A172 (cell line): ENCODE measurements at regions not wholly inside any gene's neighbourhood (a gene's known extent, or its start where the extent isn't known, plus 50 kb on each side); places are given as distances from the start of the nearest gene placed in this dataset.
"Not testable (repeated sequence)": the region's sequence is repeated elsewhere in the genome, so short reads cannot be mapped to it uniquely, and the experiment has no call there.

Source experiments
- DNase-seq: peaks from one replicate; pipeline ENCODE4 v3.0.0-alpha.2; 2015; ENCODE audit warnings: low spot score

- no peak for DNase-seq
These were observed 135.4 kb downstream of the PPP1R3A start for GRCh38 chr7:113783403-113783802.

GRCh38 chr7:113775804-113776203 is 143.0 kb downstream of the PPP1R3A start:
- no peak for DNase-seq

- DNase-seq, result no peak
These were observed 143.4 kb downstream of the PPP1R3A start for GRCh38 chr7:113775401-113775800.

GRCh38 chr7:113774182-113774807 is 144.5 kb downstream of the PPP1R3A start:
- DNase-seq, result peak; percentile 59

DNA sequence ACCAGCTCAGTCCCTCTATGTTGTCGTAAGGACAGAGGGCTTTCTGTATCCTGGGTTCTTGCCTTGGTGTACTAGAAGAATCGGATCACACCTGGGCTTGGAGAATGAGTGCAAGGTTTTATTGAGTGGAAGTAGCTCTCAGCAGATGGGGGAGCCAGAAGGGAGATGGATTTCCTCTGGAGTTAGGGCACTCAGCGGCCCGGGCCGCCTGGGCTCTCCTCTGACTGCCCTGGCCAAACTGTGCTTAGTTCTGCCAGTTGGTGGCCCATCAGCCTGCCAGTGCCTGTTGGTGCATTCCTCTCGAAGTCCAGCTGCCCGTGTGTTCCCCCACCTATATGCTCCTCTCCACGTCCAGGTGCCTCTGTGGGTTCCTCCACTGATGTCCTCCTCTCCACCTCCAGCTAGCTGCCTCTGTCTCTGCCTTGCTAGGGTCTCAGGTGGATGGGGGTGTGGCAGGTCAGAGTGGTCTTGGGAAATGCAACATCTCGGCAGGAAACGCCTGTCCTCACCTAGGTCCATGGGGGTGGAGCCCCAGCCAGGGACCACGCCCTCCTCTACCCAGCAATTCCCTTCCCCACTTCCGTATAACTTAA is 148.6 kb downstream of the PPP1R3A start:
- DNase-seq, result no peak

- no peak for DNase-seq
These were observed 150.4 kb downstream of the PPP1R3A start for GRCh38 chr7:113768387-113768786.

DNA sequence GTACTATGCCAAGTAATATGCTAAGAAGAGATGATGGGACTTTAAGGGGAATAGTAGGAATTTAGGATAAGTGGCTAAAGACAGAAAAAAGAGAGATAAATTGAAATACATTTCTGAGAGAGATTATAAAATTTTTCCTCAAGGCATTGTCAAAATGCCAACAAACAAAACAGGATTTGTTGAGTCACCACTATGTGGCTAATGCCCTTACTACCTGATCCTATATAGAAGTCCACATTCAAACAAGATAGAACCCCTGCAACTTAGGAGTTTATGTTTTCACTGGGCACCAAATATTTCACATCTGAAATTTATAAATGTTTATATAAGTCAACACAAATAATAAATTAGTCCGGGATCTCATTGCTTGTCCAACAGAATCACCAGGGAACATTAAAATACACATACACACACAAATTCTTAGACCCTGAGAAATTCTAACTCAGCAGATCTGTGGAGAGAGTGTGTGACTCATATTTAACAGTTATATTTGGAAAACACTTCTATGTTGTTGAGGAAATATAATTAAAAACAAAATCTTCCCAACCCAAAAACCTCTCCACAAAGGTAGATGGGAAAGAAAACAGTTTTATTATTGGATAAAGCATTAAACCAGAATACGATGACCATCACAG is 154.3 kb downstream of the PPP1R3A start:
- DNase-seq, result peak; percentile 25

DNA sequence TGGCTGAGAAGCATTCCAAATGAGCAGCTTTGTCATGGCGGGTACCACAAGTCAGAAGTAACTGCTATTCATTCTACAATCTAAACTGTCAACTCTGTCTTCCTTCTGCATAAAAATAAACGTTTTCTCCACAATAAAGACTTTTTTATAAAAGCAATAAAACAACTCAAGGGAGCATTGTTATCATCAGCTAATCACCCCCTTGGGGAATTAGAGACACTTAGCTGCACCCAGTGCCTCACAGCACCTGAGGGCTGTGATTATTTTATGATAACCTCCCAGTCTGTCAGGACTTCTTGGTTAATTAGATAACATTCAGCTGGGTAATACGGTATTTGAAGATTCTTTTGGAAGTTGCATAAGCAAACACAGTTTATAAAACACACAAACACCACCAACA is 155.6 kb downstream of the PPP1R3A start:
- no peak for DNase-seq

- DNase-seq, result no peak
These were observed 162.6 kb downstream of the PPP1R3A start for GRCh38 chr7:113756250-113756649.

DNA sequence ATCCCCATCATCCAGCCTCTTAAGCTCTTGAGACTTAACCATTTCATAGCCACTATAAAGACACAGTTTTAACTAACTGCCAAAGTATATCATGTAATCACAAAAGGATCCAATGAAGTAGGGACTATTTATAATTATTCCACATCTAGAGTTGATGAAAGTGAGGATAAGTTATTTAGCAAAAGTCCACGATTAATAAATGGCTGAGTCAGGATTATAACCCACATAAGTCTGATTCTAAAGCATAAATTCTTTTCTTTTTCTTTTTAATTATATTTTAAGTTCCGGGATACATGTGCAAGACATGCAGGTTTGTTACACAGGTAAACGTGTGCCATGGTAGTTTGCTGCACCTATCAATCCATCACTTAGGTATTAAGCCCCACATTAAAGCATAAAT is 166.1 kb downstream of the PPP1R3A start:
- no peak for DNase-seq

DNA sequence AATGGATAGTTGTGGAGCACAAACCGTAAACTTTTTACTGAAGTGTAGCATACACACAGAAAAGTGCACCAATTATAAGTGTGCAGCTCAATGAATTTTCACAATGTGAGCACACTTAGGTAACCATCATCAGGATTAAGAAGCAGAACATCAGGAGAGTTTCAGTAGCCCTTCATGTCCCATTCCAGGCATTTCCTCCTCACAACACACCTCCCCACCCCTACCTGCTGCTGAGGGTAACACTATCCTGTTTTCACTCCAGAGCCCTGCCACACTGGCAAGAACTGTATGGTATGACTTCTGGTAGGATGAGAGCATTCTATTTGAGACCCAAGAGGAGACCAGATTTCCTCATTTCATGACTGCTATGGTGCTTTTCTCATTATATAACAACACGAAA is 166.5 kb downstream of the PPP1R3A start:
- no peak for DNase-seq

DNA sequence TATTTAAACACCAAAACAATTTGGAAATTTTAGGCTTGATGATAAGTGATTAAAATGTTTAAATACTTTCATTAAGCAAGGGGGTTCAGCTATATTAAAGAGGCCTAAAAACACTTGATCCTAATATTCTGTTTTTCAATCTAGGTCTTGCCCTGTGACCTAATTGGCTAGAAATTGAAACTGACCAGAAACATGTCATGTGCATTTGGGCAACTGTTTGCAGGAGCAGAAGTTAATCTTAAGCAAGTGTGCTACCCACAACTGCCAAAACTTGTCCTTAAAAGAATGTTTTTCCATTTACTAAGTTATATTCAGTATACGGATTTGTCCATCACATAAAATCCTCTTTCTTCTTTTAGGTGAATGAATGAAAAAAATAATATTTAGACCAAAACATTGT is 167.3 kb downstream of the PPP1R3A start:
- no peak for DNase-seq

DNA sequence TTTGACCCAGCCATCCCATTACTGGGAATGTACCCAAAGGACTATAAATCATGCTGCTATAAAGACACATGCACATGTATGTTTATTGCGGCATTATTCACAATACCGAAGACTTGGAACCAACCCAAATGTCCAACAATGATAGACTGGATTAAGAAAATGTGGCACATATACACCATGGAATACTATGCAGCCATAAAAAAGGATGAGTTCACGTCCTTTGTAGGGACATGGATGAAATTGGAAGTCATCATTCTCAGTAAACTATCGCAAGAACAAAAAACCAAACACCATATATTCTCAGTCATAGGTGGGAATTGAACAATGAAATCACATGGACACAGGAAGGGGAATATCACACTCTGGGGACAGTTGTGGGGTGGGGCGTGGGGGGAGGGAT is 170.4 kb downstream of the PPP1R3A start:
- DNase-seq, result not testable (repeated sequence)

DNA sequence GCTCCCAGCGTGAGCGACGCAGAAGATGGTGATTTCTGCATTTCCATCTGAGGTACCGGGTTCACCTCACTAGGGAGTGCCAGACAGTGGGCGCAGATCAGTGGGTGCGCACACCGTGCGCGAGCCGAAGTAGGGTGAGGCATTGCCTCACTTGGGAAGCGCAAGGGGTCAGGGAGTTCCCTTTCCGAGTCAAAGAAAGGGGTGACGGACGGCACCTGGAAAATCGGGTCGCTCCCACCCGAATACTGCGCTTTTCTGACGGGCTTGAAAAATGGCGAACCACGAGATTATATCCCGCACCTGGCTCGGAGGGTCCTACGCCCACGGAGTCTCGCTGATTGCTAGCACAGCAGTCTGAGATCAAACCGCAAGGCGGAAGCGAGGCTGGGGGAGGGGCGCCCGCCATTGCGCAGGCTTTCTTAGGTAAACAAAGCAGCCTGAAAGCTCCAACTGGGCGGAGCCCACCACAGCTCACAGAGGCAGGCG is 175.8 kb downstream of the PPP1R3A start:
- peak; percentile 59 for DNase-seq

- no peak for DNase-seq
These were observed 176.4 kb downstream of the PPP1R3A start for GRCh38 chr7:113742377-113742776.

DNA sequence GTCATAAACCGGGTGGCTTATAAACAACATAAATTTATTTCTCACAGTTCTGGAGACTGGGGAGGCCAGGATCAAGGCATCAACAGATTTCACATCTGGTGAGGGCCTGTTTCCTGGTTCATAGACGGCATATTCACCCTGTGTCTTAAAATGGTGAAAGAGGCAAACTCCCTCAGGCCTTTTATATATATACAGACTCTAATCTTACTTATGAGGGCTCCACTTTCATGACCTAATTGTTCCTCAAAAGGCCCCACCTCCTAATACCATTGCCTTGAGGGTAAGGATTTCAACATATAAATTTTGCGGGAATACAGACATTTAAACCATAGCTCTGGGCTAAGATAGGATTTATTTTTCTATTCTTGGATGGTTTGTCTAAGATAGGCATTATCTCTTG is 187.2 kb downstream of the PPP1R3A start:
- no peak for DNase-seq

- peak; percentile 77 for DNase-seq
These were observed 188.4 kb downstream of the PPP1R3A start for GRCh38 chr7:113730309-113730955.

DNA sequence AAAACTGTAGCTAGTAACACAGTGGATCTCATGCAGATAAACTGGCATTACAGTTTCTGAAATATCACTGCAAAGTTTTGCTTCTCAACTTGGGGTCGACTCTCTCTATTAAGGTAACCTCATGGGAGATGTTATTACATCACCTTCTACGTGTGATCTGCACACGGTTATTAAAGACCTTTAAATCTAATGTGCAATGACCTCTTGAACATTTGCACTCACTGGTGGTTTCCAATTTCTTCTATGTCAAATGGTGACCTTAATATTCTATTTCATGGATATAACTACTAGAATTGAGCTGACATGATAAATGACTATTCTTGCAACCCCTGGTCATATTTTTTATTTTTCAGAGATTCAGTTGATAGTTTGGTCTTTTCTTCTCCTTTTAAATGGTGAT is 191.3 kb downstream of the PPP1R3A start:
- DNase-seq, result no peak

DNA sequence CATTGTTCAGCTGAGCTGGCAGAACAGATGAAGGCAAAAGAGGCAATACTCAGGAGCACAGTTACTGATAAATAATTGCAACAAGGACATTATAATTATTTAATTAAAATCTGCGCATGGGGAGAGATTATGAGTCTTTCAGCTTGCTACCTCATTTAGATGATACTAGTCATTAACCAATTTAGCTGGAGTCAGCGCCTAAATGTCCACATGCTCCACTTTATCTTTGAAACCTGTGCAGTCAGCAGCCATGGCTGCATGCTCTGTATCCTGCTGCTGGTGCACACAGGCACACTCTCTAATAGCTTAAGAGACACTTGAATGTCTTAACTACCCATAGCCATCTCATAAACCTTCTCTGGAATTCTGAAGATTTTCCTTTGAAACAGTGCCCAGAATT is 196.8 kb downstream of the PPP1R3A start:
- no peak for DNase-seq

GRCh38 chr7:113717739-113718138 is 201.1 kb downstream of the PPP1R3A start:
- DNase-seq, result no peak

- no peak for DNase-seq
These were observed 202.6 kb downstream of the PPP1R3A start for GRCh38 chr7:113715981-113716856.

- no peak for DNase-seq
These were observed 203.5 kb downstream of the PPP1R3A start for GRCh38 chr7:113715262-113715661.
